Prostate gland (tissue), 2 donors: ENCODE measurements at regions not wholly inside any gene's neighbourhood (a gene's known extent, or its start where the extent isn't known, plus 50 kb on each side); places are given as distances from the start of the nearest gene placed in this dataset.
"Not testable (repeated sequence)": the region's sequence is repeated elsewhere in the genome, so short reads cannot be mapped to it uniquely, and the experiment has no call there.

Experiments
- DNase-seq: peaks from one replicate; pipeline ENCODE4 v3.0.0-alpha.2; 2019; ENCODE audit warnings: low spot score
- H3K27ac ChIP-seq, 2 donors: fragments of 200-600 bp; sonication (generic); 2 replicates each; pipeline ENCODE4 v1.5.1; 2017 to 2019
- H3K27me3 ChIP-seq: fragments of 200-600 bp; sonication (generic); replicated peaks from 2 replicates; pipeline ENCODE4 v1.5.1; 2019; ENCODE audit not compliant: insufficient read depth
- H3K36me3 ChIP-seq, 2 donors: fragments of 200-600 bp; sonication (generic); 1 replicate in 1 of 2; 2 replicates in 1 of 2; pipeline versions ENCODE4 v1.5.1 to v1.8.1; 2017 to 2019
- H3K4me1 ChIP-seq: fragments of 200-600 bp; sonication (generic); replicated peaks from 2 replicates; pipeline ENCODE4 v1.5.1; 2019
- H3K4me3 ChIP-seq, 2 donors: fragments of 200-600 bp; sonication (generic); 2 replicates each; pipeline ENCODE4 v1.5.1; 2017 to 2019
- H3K9me3 ChIP-seq: fragments of 200-600 bp; sonication (generic); 2 replicates; pipeline ENCODE4 v1.5.1; 2017
- POLR2A ChIP-seq: fragments of 450-650 bp; IDR thresholded peaks from one replicate; pipeline ENCODE4 v1.6.1; 2016; ENCODE audit warnings: antibody characterized with exemption, mild to moderate bottlenecking
- POLR2AphosphoS5 ChIP-seq: sonication (generic); formaldehyde crosslinking; IDR thresholded peaks from one replicate; pipeline ENCODE4 v1.6.1; 2017; ENCODE audit warnings: antibody characterized with exemption
- WGBS: methylation state at CpG from one replicate; pipeline ENCODE4 v1.1.5; 2018; 5-methylcytosine and 5-hydroxymethylcytosine counted together
- intact Hi-C: fragments of 100-400 bp; cut with DNase I; formaldehyde crosslinking; loops from one replicate; pipeline ENCODE4 v1.14.2; 2022
- TF ChIP-seq, protein P1 (sequence below), 4 experiments: fragments of 200-600 bp in 2 of 4; fragments of 450-650 bp in 2 of 4; sonication (generic) in 2 of 4; IDR thresholded peaks; 1 replicate in 3 of 4; 2 replicates in 1 of 4; pipeline ENCODE4 v1.5.1; 2016 to 2019; ENCODE audit warnings: antibody characterized with exemption in 4 of 4, mild to moderate bottlenecking in 2 of 4, moderate library complexity in 2 of 4

DNA sequence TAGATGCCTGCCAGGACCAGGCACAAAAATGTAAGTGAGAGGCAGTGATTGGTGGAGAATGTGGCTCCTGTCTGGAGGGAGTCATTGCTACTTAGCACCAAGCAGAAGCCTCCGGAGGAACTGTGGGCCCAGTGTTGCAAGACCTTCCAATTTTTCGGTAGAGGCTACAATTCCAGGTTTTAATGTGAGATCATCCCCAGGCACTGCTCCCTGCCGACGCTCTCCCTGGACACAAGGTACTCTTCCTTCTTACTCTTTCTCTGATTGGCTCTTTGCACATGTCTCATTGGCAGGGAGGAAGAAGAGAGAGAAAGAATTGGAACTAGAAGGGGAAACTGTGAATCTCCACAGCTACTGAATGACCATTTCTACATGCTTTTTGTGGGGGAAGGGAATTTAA is 53.7 kb upstream of the EP300 start:
- WGBS = 29% methylated on average over 4 of the region's 4 CpGs
- intact Hi-C loops = no loop called here
- no peak for DNase-seq

DNA sequence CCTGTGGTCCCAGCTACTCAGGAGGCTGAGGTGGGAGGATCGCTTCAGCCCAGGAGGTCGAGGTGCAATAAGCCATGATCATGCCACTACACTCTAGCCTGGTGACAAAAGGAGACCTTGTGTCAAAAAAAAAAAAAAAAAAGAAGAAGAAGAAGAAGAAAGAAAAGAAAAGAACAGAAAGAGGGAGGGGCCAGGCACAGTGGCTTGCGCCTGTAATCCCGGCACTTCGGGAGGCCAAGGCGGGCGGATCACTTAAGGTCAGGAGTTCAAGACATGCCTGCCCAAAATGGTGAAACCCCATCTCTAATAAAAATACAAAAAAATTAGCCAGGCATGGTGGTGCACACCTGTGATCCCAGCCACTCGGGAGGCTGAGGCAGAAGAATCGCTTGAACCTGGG is 52.8 kb upstream of the EP300 start:
- intact Hi-C loops, H3K9me3 ChIP-seq, H3K4me3 ChIP-seq, H3K27ac ChIP-seq, DNase-seq, H3K4me1 ChIP-seq, H3K27me3 ChIP-seq, H3K36me3 ChIP-seq: not testable (repeated sequence)
- WGBS = 85% methylated on average over 9 of the region's 9 CpGs

More for the DNA sequence above, 53.7 kb upstream of the EP300 start:
- H3K27me3 ChIP-seq = no peaks in the 10 kb centered on the region
- H3K27ac ChIP-seq = no peak overlapping the region
- H3K4me3 ChIP-seq = no peak overlapping the region
- H3K9me3 ChIP-seq = no peaks in the 10 kb centered on the region
- no peaks in the 10 kb centered on the region for H3K36me3 ChIP-seq
- no peak for TF ChIP-seq POLR2A
- TF ChIP-seq, protein P1, sequence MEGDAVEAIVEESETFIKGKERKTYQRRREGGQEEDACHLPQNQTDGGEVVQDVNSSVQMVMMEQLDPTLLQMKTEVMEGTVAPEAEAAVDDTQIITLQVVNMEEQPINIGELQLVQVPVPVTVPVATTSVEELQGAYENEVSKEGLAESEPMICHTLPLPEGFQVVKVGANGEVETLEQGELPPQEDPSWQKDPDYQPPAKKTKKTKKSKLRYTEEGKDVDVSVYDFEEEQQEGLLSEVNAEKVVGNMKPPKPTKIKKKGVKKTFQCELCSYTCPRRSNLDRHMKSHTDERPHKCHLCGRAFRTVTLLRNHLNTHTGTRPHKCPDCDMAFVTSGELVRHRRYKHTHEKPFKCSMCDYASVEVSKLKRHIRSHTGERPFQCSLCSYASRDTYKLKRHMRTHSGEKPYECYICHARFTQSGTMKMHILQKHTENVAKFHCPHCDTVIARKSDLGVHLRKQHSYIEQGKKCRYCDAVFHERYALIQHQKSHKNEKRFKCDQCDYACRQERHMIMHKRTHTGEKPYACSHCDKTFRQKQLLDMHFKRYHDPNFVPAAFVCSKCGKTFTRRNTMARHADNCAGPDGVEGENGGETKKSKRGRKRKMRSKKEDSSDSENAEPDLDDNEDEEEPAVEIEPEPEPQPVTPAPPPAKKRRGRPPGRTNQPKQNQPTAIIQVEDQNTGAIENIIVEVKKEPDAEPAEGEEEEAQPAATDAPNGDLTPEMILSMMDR (IDR thresholded peaks at IDR 0.05) = no peak
- no peak for TF ChIP-seq POLR2AphosphoS5
- no peaks in the 10 kb centered on the region for H3K4me1 ChIP-seq

DNA sequence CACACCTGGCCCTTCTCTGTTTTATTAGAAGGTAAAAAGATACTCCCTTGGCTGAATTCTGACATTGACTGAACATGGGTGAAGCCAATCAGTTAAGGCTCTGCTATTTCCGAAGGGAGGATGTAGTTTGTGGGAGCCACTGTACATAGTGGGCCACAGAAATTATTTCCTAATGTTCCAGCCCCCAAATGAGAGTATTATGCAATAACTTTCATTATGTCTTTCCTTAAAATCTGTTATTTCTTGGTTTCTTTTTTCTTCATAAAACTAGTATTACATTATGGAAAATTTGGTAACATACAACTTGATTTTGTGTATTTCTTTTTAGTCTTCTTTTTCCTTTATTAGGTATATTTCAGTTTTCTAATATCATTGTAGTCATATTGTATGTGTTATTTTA is 51.9 kb upstream of the EP300 start:
- Histone ChIP-seq H3K27me3 (no peaks in the 10 kb centered on the region), H3K9me3 (no peaks in the 10 kb centered on the region), H3K36me3 (no peaks in the 10 kb centered on the region), H3K4me1 (no peaks in the 10 kb centered on the region), H3K27ac (no peak overlapping the region), H3K4me3 (no peak overlapping the region)
- intact Hi-C loops = no loop called here
- 42% methylated on average over 1 of the region's 1 CpG for WGBS
- no peak for DNase-seq
- TF ChIP-seq POLR2A = no peak
- TF ChIP-seq, protein P1 (IDR thresholded peaks at IDR 0.05) = no peak
- TF ChIP-seq POLR2AphosphoS5 = no peak

DNA sequence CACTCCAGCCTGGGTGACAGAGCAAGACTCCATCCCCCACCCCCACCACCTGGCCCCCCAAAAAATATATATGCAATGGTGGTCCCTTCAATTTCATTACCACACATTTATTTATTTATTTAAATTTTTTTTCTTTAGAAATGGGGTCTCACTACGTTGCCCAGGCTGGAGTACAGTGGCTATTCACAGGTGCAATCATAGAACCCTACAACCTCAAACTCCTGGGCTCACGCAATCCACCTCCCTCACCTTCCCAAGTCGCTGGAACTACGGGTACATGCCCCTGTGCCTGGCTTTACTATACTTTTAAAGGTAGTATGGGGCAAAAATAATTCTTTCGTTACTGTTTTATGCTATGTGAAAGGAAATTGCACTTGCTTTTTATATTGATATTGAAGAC is 50.9 kb upstream of the EP300 start:
- no peak overlapping the region for H3K4me3 ChIP-seq
- no peaks in the 10 kb centered on the region for H3K27me3 ChIP-seq
- TF ChIP-seq, protein P1 (IDR thresholded peaks at IDR 0.05) = no peak
- TF ChIP-seq POLR2AphosphoS5 (no peak), POLR2A (no peak)
- intact Hi-C loops = no loop called here
- no peaks in the 10 kb centered on the region for H3K9me3 ChIP-seq
- H3K27ac ChIP-seq = no peak overlapping the region
- no peak for DNase-seq
- no peaks in the 10 kb centered on the region for H3K36me3 ChIP-seq
- H3K4me1 ChIP-seq = no peaks in the 10 kb centered on the region
- WGBS = 88% methylated on average over 5 of the region's 5 CpGs
